ENCODE measurements at regions not wholly inside any gene's neighbourhood (a gene's known extent, or its start where the extent isn't known, plus 50 kb on each side); places are given as distances from the start of the nearest gene placed in this dataset.

GRCh38 chr3:39752019-39752637, 57.3 kb upstream of the MYRIP start:
- no peak for DNase-seq

- DNase-seq, result no peak
Observed at GRCh38 chr3:39752751-39753150, 56.7 kb upstream of the MYRIP start.

- no peak for DNase-seq
Observed at GRCh38 chr3:39753391-39753790, 56.0 kb upstream of the MYRIP start.

GRCh38 chr3:39754549-39754948, 54.9 kb upstream of the MYRIP start:
- DNase-seq, result no peak

- no peak for DNase-seq
Observed at GRCh38 chr3:39755100-39755499, 54.3 kb upstream of the MYRIP start.

GRCh38 chr3:39757307-39757706, 52.1 kb upstream of the MYRIP start:
- no peak for DNase-seq

All from inflammatory macrophage treated with lipopolysaccharide for 4 hours (primary cell).